AG09319 (cell line): ENCODE measurements at regions not wholly inside any gene's neighbourhood (a gene's known extent, or its start where the extent isn't known, plus 50 kb on each side); places are given as distances from the start of the nearest gene placed in this dataset.

Source experiments
- DNase-seq: peaks from one replicate; pipeline ENCODE4 v3.0.0-alpha.2; 2010; ENCODE audit warnings: low read depth; ENCODE audit errors: extremely low read depth
- CTCF ChIP-seq: IDR thresholded peaks from 2 replicates; pipeline ENCODE4 v1.5.1; 2011; ENCODE audit warnings: low read depth, mild to moderate bottlenecking, inconsistent platforms, low read length, moderate library complexity

- TF ChIP-seq CTCF = no peak
- no peak for DNase-seq
These were observed 482.0 kb downstream of the DMRT2 start for GRCh38 chr9:1532171-1532570.

GRCh38 chr9:1535051-1535450 lies 480.1 kb upstream of the SMARCA2 start:
- TF ChIP-seq CTCF = no peak
- DNase-seq = no peak

- no peak for TF ChIP-seq CTCF
- no peak for DNase-seq
These were observed 479.5 kb upstream of the SMARCA2 start for GRCh38 chr9:1535599-1535998.

GRCh38 chr9:1536522-1537170 lies 478.5 kb upstream of the SMARCA2 start:
- no peak for TF ChIP-seq CTCF
- no peak for DNase-seq

- TF ChIP-seq CTCF = no peak
- no peak for DNase-seq
These were observed 476.8 kb upstream of the SMARCA2 start for GRCh38 chr9:1538301-1538700.

- TF ChIP-seq CTCF = no peak
- DNase-seq = no peak
These were observed 475.9 kb upstream of the SMARCA2 start for GRCh38 chr9:1539216-1539615.

GRCh38 chr9:1550636-1551035 lies 464.5 kb upstream of the SMARCA2 start:
- no peak for DNase-seq
- TF ChIP-seq CTCF = no peak
